H9 (cell line): ENCODE measurements at regions not wholly inside any gene's neighbourhood (a gene's known extent, or its start where the extent isn't known, plus 50 kb on each side); places are given as distances from the start of the nearest gene placed in this dataset.

Source experiments
- DNase-seq: peaks from one replicate; pipeline ENCODE4 v3.0.0-alpha.2; 2017
- H2AFZ ChIP-seq: one replicate; pipeline ENCODE4 v1.6.1; 2013; ENCODE audit warnings: mild to moderate bottlenecking, low read length, control low read depth, moderate library complexity
- H2AK5ac ChIP-seq: 2 replicates; pipeline ENCODE4 v1.6.1; 2013; ENCODE audit warnings: low read length, control low read depth, mixed read lengths; ENCODE audit not compliant: insufficient read length
- H2BK120ac ChIP-seq: one replicate; pipeline ENCODE4 v1.6.1; 2013; ENCODE audit warnings: low read depth, mild to moderate bottlenecking, low read length, control low read depth, inconsistent platforms; ENCODE audit not compliant: poor library complexity, severe bottlenecking
- H2BK12ac ChIP-seq: 2 replicates; pipeline ENCODE4 v1.6.1; 2013; ENCODE audit warnings: low read length, control low read depth, mixed read lengths, low read depth; ENCODE audit not compliant: insufficient read length
- H2BK15ac ChIP-seq: 2 replicates; pipeline ENCODE4 v1.6.1; 2013; ENCODE audit warnings: low read depth, low read length, control low read depth
- H2BK20ac ChIP-seq: one replicate; pipeline ENCODE4 v1.6.1; 2013; ENCODE audit warnings: low read depth, mild to moderate bottlenecking, low read length, control low read depth, inconsistent platforms; ENCODE audit not compliant: poor library complexity, severe bottlenecking
- H2BK5ac ChIP-seq: 2 replicates; pipeline ENCODE4 v1.6.1; 2013; ENCODE audit warnings: low read length, control low read depth, mixed read lengths; ENCODE audit not compliant: insufficient read length
- H3K14ac ChIP-seq: 2 replicates; pipeline ENCODE4 v1.6.1; 2013; ENCODE audit warnings: low read length, control low read depth; ENCODE audit not compliant: insufficient read depth
- H3K18ac ChIP-seq: 2 replicates; pipeline ENCODE4 v1.6.1; 2013; ENCODE audit warnings: low read depth, mild to moderate bottlenecking, mixed read lengths, low read length, control low read depth; ENCODE audit not compliant: insufficient read length
- H3K23ac ChIP-seq: 2 replicates; pipeline ENCODE4 v1.6.1; 2013; ENCODE audit warnings: low read length, control low read depth, mixed read lengths, low read depth; ENCODE audit not compliant: insufficient read length
- H3K23me2 ChIP-seq: 2 replicates; pipeline ENCODE4 v1.6.1; 2013; ENCODE audit warnings: low read depth, mild to moderate bottlenecking, mixed read lengths, low read length, control low read depth; ENCODE audit not compliant: insufficient read length, poor library complexity, severe bottlenecking
- H3K27ac ChIP-seq: 2 replicates; pipeline ENCODE4 v1.5.1; 2013; ENCODE audit warnings: low read length, control low read depth, mixed read lengths, low read depth; ENCODE audit not compliant: insufficient read length
- H3K27me3 ChIP-seq: 2 replicates; pipeline ENCODE4 v1.6.1; 2013; ENCODE audit warnings: low read length, control low read depth, inconsistent platforms; ENCODE audit not compliant: insufficient read depth
- H3K4ac ChIP-seq: 2 replicates; pipeline ENCODE4 v1.6.1; 2013; ENCODE audit warnings: low read depth, mild to moderate bottlenecking, control low read depth, inconsistent platforms, low read length, moderate library complexity
- H3K4me1 ChIP-seq: 2 replicates; pipeline ENCODE4 v1.6.1; 2013; ENCODE audit warnings: low read length, control low read depth, inconsistent platforms; ENCODE audit not compliant: insufficient read depth
- H3K4me2 ChIP-seq: 2 replicates; pipeline ENCODE4 v1.6.1; 2013; ENCODE audit warnings: low read length, control low read depth, mixed read lengths; ENCODE audit not compliant: insufficient read length, insufficient read depth
- H3K56ac ChIP-seq: 2 replicates; pipeline ENCODE4 v1.6.1; 2013; ENCODE audit warnings: low read depth, mild to moderate bottlenecking, mixed read lengths, low read length, control low read depth; ENCODE audit not compliant: insufficient read length
- H3K79me1 ChIP-seq: 2 replicates; pipeline ENCODE4 v1.6.1; 2013; ENCODE audit warnings: low read depth, mild to moderate bottlenecking, moderate library complexity, low read length, control low read depth, inconsistent platforms; ENCODE audit not compliant: insufficient read depth, poor library complexity, severe bottlenecking
- H3K79me2 ChIP-seq: 2 replicates; pipeline ENCODE4 v1.6.1; 2013; ENCODE audit warnings: low read length, control low read depth, inconsistent platforms; ENCODE audit not compliant: insufficient read depth
- H3K9ac ChIP-seq: 2 replicates; pipeline ENCODE4 v1.6.1; 2013; ENCODE audit warnings: low read length, control low read depth, mixed read lengths; ENCODE audit not compliant: insufficient read length; ENCODE audit errors: extremely low read depth
- H3K9me3 ChIP-seq: one replicate; pipeline ENCODE4 v1.6.1; 2013; ENCODE audit warnings: low read depth, low read length, inconsistent platforms; ENCODE audit not compliant: control insufficient read depth
- H3T11ph ChIP-seq: one replicate; pipeline ENCODE4 v1.6.1; 2013; ENCODE audit warnings: mild to moderate bottlenecking, low read length, control low read depth, inconsistent platforms
- H4K20me1 ChIP-seq: one replicate; pipeline ENCODE4 v1.6.1; 2013; ENCODE audit not compliant: control insufficient read depth, insufficient read length, insufficient read depth
- H4K5ac ChIP-seq: 2 replicates; pipeline ENCODE4 v1.6.1; 2013; ENCODE audit warnings: low read depth, mild to moderate bottlenecking, mixed read lengths, low read length, control low read depth; ENCODE audit not compliant: insufficient read length
- H4K8ac ChIP-seq: replicated peaks from 2 replicates; pipeline ENCODE4 v1.6.1; 2013; ENCODE audit warnings: low read length, control low read depth, mixed read lengths, low read depth; ENCODE audit not compliant: insufficient read length
- H4K91ac ChIP-seq: 2 replicates; pipeline ENCODE4 v1.6.1; 2013; ENCODE audit warnings: low read depth, mild to moderate bottlenecking, moderate library complexity, mixed read lengths, low read length, control low read depth; ENCODE audit not compliant: insufficient read length
- H3K27ac Mint-ChIP-seq, 3 experiments: 2 replicates in 2 of 3; 3 replicates in 1 of 3; pipeline ENCODE4 v1.8.0; 2020 to 2021; ENCODE audit warnings: mixed read lengths in 3 of 3, mild to moderate bottlenecking in 1 of 3, moderate library complexity in 1 of 3
- H3K27me3 Mint-ChIP-seq: 2 replicates; pipeline ENCODE4 v1.8.0; 2021; ENCODE audit warnings: low read depth, mild to moderate bottlenecking, moderate library complexity, mixed read lengths
- H3K36me3 Mint-ChIP-seq, 3 experiments: 2 replicates in 2 of 3; 3 replicates in 1 of 3; pipeline ENCODE4 v1.8.0; 2020 to 2021; ENCODE audit warnings: low read depth in 3 of 3, mixed read lengths in 3 of 3; ENCODE audit not compliant: insufficient read depth in 1 of 3
- H3K4me1 Mint-ChIP-seq, 2 experiments: 2 replicates each; pipeline ENCODE4 v1.8.0; 2020; ENCODE audit warnings: mixed read lengths in 2 of 2
- H3K4me3 Mint-ChIP-seq, 2 experiments: 2 replicates in 1 of 2; 3 replicates in 1 of 2; pipeline ENCODE4 v1.8.0; 2020 to 2021; ENCODE audit warnings: mild to moderate bottlenecking in 2 of 2, mixed read lengths in 2 of 2, moderate library complexity in 1 of 2
- H3K9me3 Mint-ChIP-seq, 2 experiments: 2 replicates in 1 of 2; 3 replicates in 1 of 2; pipeline ENCODE4 v1.8.0; 2020; ENCODE audit warnings: mild to moderate bottlenecking in 2 of 2, mixed read lengths in 2 of 2, moderate library complexity in 1 of 2
- WGBS: extraction: QIAGEN DNeasy Blood & Tissue Kit; methylation state at CpG from one replicate; pipeline ENCODE4 v1.1.7; 2013; ENCODE audit warnings: missing lambda C conversion rate, low lambda C conversion rate, mixed read lengths; ENCODE audit not compliant: insufficient read length; ENCODE audit errors: extremely low coverage; 5-methylcytosine and 5-hydroxymethylcytosine counted together
- TF ChIP-seq, protein P1 (sequence below): fragments of 200-600 bp; sonication (generic); conservative IDR thresholded peaks from 3 replicates; pipeline ENCODE4 v1.8.0; 2021; ENCODE audit warnings: antibody characterized with exemption, mild to moderate bottlenecking

GRCh38 chr18:8982416-8983183, 119.9 kb upstream of the NDUFV2 start:
- Histone ChIP-seq H3K9ac (no peak overlapping the region), H3K4me1 (peaks cover 6% of the 10 kb centered on the region), H2BK12ac (no peak overlapping the region), H3K14ac (no peak overlapping the region), H3K27me3 (no peaks in the 10 kb centered on the region), H2BK5ac (no peak overlapping the region), H3K9me3 (no peaks in the 10 kb centered on the region), H4K5ac (no peak overlapping the region), H2AK5ac (no peak overlapping the region), H3K79me2 (no peaks in the 10 kb centered on the region), H3K56ac (no peak overlapping the region), H2AFZ (no peak overlapping the region), H3K4ac (no peak overlapping the region), H4K91ac (no peak overlapping the region), H3T11ph (no peak overlapping the region), H4K8ac (no peak overlapping the region), H3K23me2 (no peaks in the 10 kb centered on the region), H3K18ac (no peak overlapping the region), H3K79me1 (no peaks in the 10 kb centered on the region), H2BK120ac (no peak overlapping the region), H4K20me1 (no peaks in the 10 kb centered on the region), H3K4me2 (no peak overlapping the region), H3K23ac (no peak overlapping the region), H2BK20ac (no peak overlapping the region), H2BK15ac (no peak overlapping the region), H3K27ac (no peak overlapping the region)
- no peaks in the 10 kb centered on the region; a peak in 1 of 7 replicates for H3K36me3 Mint-ChIP-seq
- no peaks in the 10 kb centered on the region for H3K27me3 Mint-ChIP-seq
- peak overlapping the region in 1 of 3 experiments; percentile 83; a peak in 2 of 7 replicates for H3K27ac Mint-ChIP-seq
- no peaks in the 10 kb centered on the region for H3K9me3 Mint-ChIP-seq
- H3K4me3 Mint-ChIP-seq: no peak overlapping the region
- TF ChIP-seq, protein P1, sequence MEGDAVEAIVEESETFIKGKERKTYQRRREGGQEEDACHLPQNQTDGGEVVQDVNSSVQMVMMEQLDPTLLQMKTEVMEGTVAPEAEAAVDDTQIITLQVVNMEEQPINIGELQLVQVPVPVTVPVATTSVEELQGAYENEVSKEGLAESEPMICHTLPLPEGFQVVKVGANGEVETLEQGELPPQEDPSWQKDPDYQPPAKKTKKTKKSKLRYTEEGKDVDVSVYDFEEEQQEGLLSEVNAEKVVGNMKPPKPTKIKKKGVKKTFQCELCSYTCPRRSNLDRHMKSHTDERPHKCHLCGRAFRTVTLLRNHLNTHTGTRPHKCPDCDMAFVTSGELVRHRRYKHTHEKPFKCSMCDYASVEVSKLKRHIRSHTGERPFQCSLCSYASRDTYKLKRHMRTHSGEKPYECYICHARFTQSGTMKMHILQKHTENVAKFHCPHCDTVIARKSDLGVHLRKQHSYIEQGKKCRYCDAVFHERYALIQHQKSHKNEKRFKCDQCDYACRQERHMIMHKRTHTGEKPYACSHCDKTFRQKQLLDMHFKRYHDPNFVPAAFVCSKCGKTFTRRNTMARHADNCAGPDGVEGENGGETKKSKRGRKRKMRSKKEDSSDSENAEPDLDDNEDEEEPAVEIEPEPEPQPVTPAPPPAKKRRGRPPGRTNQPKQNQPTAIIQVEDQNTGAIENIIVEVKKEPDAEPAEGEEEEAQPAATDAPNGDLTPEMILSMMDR: peak; percentile 70; the same call in 2 of the 3 replicates
- no peak for DNase-seq
- no CpG with 5 or more reads among the region's 13 CpGs for WGBS
- peaks cover 33 to 47% of the 10 kb centered on the region in 2 experiments for H3K4me1 Mint-ChIP-seq
